ENCODE measurements at regions not wholly inside any gene's neighbourhood (a gene's known extent, or its start where the extent isn't known, plus 50 kb on each side); places are given as distances from the start of the nearest gene placed in this dataset.

DNA sequence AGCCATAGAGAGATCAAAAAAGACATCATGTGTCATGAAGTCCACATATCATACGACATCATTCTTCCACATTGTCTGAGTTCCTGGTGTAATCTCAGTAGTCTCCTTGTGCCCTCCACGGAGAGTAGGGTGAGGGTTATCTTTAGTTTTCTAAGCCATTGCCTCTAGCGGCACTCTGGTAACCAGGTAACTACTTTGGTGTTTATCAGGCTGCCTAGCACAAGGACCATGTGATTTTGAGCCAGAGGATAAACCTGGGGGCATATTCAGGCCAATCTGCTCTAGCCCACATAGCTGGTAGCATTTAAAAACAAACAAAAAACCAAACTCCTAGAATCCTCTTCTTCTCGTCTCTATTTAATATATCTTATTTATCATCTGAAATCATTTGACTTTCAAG lies 147.4 kb downstream of the GDAP2 start:
- peaks cover 14% of the 10 kb centered on the region for H3K4me1 Mint-ChIP-seq
- H3K36me3 Mint-ChIP-seq: no peaks in the 10 kb centered on the region
- H3K27me3 Mint-ChIP-seq (ENCODE audit: low read depth): no peaks in the 10 kb centered on the region
- H3K4me3 Mint-ChIP-seq: no peak overlapping the region
- CTCF ChIA-PET: interaction anchor here (0.6 to 1.2 kb wide), 3 partner anchors 23 to 247 kb away, joined by 3 to 5 read pairs (median 4); no protein-coding TSS in a partner anchor
- H3K9me3 Mint-ChIP-seq: 0 out of 2 replicates have a peak, but pooled peaks cover 4% of the 10 kb centered on the region
- no peak overlapping the region for H3K27ac Mint-ChIP-seq
- TF ChIP-seq, protein P1, sequence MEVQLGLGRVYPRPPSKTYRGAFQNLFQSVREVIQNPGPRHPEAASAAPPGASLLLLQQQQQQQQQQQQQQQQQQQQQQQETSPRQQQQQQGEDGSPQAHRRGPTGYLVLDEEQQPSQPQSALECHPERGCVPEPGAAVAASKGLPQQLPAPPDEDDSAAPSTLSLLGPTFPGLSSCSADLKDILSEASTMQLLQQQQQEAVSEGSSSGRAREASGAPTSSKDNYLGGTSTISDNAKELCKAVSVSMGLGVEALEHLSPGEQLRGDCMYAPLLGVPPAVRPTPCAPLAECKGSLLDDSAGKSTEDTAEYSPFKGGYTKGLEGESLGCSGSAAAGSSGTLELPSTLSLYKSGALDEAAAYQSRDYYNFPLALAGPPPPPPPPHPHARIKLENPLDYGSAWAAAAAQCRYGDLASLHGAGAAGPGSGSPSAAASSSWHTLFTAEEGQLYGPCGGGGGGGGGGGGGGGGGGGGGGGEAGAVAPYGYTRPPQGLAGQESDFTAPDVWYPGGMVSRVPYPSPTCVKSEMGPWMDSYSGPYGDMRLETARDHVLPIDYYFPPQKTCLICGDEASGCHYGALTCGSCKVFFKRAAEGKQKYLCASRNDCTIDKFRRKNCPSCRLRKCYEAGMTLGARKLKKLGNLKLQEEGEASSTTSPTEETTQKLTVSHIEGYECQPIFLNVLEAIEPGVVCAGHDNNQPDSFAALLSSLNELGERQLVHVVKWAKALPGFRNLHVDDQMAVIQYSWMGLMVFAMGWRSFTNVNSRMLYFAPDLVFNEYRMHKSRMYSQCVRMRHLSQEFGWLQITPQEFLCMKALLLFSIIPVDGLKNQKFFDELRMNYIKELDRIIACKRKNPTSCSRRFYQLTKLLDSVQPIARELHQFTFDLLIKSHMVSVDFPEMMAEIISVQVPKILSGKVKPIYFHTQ (CRISPR knock-in tag; IDR thresholded peaks at IDR 0.05): no peak
- no peak for TF ChIP-seq GTF2I (CRISPR knock-in tag; conservative IDR thresholded peaks at IDR 0.05)
- no peak for TF ChIP-seq ZNF671 (CRISPR knock-in tag; IDR thresholded peaks at IDR 0.05)
- no peak for TF ChIP-seq ZNF416 (CRISPR knock-in tag; IDR thresholded peaks at IDR 0.05)
- TF ChIP-seq IRF2 (CRISPR knock-in tag; IDR thresholded peaks at IDR 0.05; ENCODE audit: borderline replicate concordance, low read depth): no peak
- TF ChIP-seq, protein P2, sequence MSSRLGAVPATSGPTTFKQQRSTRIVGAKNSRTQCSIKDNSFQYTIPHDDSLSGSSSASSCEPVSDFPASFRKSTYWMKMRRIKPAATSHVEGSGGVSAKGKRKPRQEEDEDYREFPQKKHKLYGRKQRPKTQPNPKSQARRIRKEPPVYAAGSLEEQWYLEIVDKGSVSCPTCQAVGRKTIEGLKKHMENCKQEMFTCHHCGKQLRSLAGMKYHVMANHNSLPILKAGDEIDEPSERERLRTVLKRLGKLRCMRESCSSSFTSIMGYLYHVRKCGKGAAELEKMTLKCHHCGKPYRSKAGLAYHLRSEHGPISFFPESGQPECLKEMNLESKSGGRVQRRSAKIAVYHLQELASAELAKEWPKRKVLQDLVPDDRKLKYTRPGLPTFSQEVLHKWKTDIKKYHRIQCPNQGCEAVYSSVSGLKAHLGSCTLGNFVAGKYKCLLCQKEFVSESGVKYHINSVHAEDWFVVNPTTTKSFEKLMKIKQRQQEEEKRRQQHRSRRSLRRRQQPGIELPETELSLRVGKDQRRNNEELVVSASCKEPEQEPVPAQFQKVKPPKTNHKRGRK (CRISPR knock-in tag; IDR thresholded peaks at IDR 0.05; ENCODE audit: borderline replicate concordance): no peak
- TF ChIP-seq CREB1 (CRISPR knock-in tag; IDR thresholded peaks at IDR 0.05): no peak
- TF ChIP-seq, protein P3, sequence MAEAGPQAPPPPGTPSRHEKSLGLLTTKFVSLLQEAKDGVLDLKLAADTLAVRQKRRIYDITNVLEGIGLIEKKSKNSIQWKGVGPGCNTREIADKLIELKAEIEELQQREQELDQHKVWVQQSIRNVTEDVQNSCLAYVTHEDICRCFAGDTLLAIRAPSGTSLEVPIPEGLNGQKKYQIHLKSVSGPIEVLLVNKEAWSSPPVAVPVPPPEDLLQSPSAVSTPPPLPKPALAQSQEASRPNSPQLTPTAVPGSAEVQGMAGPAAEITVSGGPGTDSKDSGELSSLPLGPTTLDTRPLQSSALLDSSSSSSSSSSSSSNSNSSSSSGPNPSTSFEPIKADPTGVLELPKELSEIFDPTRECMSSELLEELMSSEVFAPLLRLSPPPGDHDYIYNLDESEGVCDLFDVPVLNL (CRISPR knock-in tag; IDR thresholded peaks at IDR 0.05; ENCODE audit: borderline replicate concordance, low read depth): no peak
- no peak for TF ChIP-seq NFYB (CRISPR knock-in tag; conservative IDR thresholded peaks at IDR 0.05; ENCODE audit: low read depth)
- TF ChIP-seq, protein P4, sequence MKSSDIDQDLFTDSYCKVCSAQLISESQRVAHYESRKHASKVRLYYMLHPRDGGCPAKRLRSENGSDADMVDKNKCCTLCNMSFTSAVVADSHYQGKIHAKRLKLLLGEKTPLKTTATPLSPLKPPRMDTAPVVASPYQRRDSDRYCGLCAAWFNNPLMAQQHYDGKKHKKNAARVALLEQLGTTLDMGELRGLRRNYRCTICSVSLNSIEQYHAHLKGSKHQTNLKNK (CRISPR knock-in tag; IDR thresholded peaks at IDR 0.05): no peak
- TF ChIP-seq KAT7 (CRISPR knock-in tag; IDR thresholded peaks at IDR 0.05; ENCODE audit: borderline replicate concordance): no peak
- TF ChIP-seq NR2C2 (CRISPR knock-in tag; IDR thresholded peaks at IDR 0.05): no peak
- TF ChIP-seq SOX15 (CRISPR knock-in tag; IDR thresholded peaks at IDR 0.05): no peak
- TF ChIP-seq, protein P5, sequence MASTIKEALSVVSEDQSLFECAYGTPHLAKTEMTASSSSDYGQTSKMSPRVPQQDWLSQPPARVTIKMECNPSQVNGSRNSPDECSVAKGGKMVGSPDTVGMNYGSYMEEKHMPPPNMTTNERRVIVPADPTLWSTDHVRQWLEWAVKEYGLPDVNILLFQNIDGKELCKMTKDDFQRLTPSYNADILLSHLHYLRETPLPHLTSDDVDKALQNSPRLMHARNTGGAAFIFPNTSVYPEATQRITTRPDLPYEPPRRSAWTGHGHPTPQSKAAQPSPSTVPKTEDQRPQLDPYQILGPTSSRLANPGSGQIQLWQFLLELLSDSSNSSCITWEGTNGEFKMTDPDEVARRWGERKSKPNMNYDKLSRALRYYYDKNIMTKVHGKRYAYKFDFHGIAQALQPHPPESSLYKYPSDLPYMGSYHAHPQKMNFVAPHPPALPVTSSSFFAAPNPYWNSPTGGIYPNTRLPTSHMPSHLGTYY (CRISPR knock-in tag; IDR thresholded peaks at IDR 0.05): no peak
- ATAC-seq: peak; percentile 34; the same call in 1 of the 2 replicates
- DNase-seq (ENCODE audit: low spot score): no peak
- POLR2A ChIA-PET: no interaction called here

DNA sequence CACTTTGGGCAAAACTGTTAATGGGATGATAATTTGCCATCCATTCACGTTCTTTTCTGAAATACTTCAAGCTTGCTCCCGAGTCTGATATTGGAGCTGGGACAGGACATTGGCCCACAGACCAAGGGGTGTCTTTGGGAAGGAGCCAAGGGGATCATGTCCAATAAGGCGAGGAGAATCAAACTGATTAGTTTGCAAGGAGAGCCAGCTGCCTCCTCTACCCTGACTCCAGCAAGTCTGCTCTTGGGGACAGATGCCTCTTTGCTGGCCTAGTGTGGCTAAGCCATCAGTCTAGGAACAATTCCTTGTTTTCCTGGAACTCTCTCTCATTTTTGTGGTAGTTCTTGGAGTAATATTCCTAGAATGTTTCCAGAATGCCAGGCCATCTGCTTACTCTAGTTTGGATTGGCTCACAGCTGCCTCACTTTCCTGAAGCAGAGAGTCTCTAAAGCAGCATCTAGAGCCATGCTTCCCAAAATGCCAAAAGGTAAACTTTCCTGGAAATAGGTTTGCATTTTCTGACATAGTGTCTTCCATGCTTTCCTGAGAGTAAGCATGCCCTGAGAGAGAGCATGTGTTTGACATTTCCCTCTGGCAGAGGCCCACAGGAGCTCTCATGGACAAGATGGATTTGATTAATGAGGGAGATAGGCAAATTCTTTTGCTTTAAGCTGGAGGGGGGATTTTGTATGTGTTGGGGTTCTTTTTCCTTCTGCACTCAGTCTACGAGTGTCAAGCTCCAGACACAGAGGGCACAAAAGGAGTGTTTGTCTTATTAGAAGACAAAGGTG lies 145.6 kb downstream of the GDAP2 start:
- no peaks in the 10 kb centered on the region for H3K27me3 Mint-ChIP-seq (ENCODE audit: low read depth)
- no peak overlapping the region for H3K27ac Mint-ChIP-seq
- DNase-seq (ENCODE audit: low spot score): no peak
- ATAC-seq: no peak
- H3K36me3 Mint-ChIP-seq: no peaks in the 10 kb centered on the region
- CTCF ChIA-PET: no interaction called here
- H3K4me3 Mint-ChIP-seq: no peak overlapping the region
- TF ChIP-seq, protein P3 (CRISPR knock-in tag; IDR thresholded peaks at IDR 0.05; ENCODE audit: borderline replicate concordance, low read depth): no peak
- 0 out of 2 replicates have a peak, but pooled peaks cover 4% of the 10 kb centered on the region for H3K9me3 Mint-ChIP-seq
- peaks cover 14% of the 10 kb centered on the region for H3K4me1 Mint-ChIP-seq
- POLR2A ChIA-PET: no interaction called here

Measured in WTC11 (cell line).